ENCODE measurements at regions not wholly inside any gene's neighbourhood (a gene's known extent, or its start where the extent isn't known, plus 50 kb on each side); places are given as distances from the start of the nearest gene placed in this dataset.

- H3K27ac ChIP-seq (ENCODE audit: control insufficient read depth, insufficient read depth) = no peak overlapping the region
- no peaks in the 10 kb centered on the region for H3K9me3 ChIP-seq (replicated peaks; ENCODE audit: control insufficient read depth, insufficient read depth, low read length)
- no peaks in the 10 kb centered on the region for H3K36me3 ChIP-seq (ENCODE audit: control insufficient read depth in 2 of 2, insufficient read depth in 2 of 2, low read length in 1 of 2)
- H3K4me2 ChIP-seq (ENCODE audit: control insufficient read depth, insufficient read depth) = no peak overlapping the region
- ChIA-PET CTCF (no interaction called here), POLR2A (no interaction called here), RAD21 (ENCODE audit: unreplicated experiment) (no interaction called here), SMC1A (ENCODE audit: uncharacterized antibody, unreplicated experiment) (no interaction called here)
- BruUV-seq (replicated peaks) = no TSS peak
- H4K20me1 ChIP-seq (ENCODE audit: control insufficient read depth, insufficient read depth) = no peaks in the 10 kb centered on the region
- intact Hi-C loops (cut with micrococcal nuclease; ENCODE audit: unreplicated experiment) (no loop called here), in situ Hi-C loops (cut with MboI) (no loop called here)
- H3K4me1 ChIP-seq (ENCODE audit: control insufficient read depth, insufficient read depth, low read length) = no peaks in the 10 kb centered on the region
- DNase-seq (ENCODE audit: low read depth, low spot score) (no peak), FAIRE-seq (no peak), ATAC-seq (no peak)
- 20% methylated on average over 5 of the region's 5 CpGs for WGBS (ENCODE audit: insufficient coverage, insufficient replicate concordance, low lambda C conversion rate, missing lambda C conversion rate)
- H2AFZ ChIP-seq (ENCODE audit: control insufficient read depth, low read depth, low read length) = no peak overlapping the region
- no peaks in the 10 kb centered on the region for H3K79me2 ChIP-seq (ENCODE audit: control insufficient read depth, insufficient read depth, low read length)
- H3K9ac ChIP-seq (ENCODE audit: control insufficient read depth, insufficient read depth, low read length) = no peak overlapping the region
- no peaks in the 10 kb centered on the region for H3K27me3 ChIP-seq (replicated peaks in 1 of 2; ENCODE audit: control insufficient read depth in 2 of 2, insufficient read depth in 2 of 2, low read length in 1 of 2)
- no peak overlapping the region for H3K4me3 ChIP-seq
- TF ChIP-seq KDM1A (IDR thresholded peaks at IDR 0.05; ENCODE audit: borderline replicate concordance) = no peak
- no peak for TF ChIP-seq TARDBP (IDR thresholded peaks at IDR 0.05; ENCODE audit: borderline replicate concordance)
- no peak for TF ChIP-seq BHLHE40 (IDR thresholded peaks at IDR 0.05; ENCODE audit: borderline replicate concordance in 1 of 2, low read depth in 2 of 2, low read length in 1 of 2)
- TF ChIP-seq, protein P1, sequence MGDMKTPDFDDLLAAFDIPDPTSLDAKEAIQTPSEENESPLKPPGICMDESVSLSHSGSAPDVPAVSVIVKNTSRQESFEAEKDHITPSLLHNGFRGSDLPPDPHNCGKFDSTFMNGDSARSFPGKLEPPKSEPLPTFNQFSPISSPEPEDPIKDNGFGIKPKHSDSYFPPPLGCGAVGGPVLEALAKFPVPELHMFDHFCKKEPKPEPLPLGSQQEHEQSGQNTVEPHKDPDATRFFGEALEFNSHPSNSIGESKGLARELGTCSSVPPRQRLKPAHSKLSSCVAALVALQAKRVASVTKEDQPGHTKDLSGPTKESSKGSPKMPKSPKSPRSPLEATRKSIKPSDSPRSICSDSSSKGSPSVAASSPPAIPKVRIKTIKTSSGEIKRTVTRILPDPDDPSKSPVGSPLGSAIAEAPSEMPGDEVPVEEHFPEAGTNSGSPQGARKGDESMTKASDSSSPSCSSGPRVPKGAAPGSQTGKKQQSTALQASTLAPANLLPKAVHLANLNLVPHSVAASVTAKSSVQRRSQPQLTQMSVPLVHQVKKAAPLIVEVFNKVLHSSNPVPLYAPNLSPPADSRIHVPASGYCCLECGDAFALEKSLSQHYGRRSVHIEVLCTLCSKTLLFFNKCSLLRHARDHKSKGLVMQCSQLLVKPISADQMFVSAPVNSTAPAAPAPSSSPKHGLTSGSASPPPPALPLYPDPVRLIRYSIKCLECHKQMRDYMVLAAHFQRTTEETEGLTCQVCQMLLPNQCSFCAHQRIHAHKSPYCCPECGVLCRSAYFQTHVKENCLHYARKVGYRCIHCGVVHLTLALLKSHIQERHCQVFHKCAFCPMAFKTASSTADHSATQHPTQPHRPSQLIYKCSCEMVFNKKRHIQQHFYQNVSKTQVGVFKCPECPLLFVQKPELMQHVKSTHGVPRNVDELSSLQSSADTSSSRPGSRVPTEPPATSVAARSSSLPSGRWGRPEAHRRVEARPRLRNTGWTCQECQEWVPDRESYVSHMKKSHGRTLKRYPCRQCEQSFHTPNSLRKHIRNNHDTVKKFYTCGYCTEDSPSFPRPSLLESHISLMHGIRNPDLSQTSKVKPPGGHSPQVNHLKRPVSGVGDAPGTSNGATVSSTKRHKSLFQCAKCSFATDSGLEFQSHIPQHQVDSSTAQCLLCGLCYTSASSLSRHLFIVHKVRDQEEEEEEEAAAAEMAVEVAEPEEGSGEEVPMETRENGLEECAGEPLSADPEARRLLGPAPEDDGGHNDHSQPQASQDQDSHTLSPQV (IDR thresholded peaks at IDR 0.05) = no peak
- TF ChIP-seq CREM (IDR thresholded peaks at IDR 0.05; ENCODE audit: low read depth) = no peak
- TF ChIP-seq IRF4 (IDR thresholded peaks at IDR 0.05; ENCODE audit: low read depth, low read length) = no peak
- no peak for TF ChIP-seq ESRRA (IDR thresholded peaks at IDR 0.05; ENCODE audit: low read length)
- no peak for TF ChIP-seq ZBTB11 (CRISPR knock-in tag; IDR thresholded peaks at IDR 0.05)
- no peak for TF ChIP-seq SMC3 (IDR thresholded peaks at IDR 0.05; ENCODE audit: borderline replicate concordance, low read length)
- no peak for TF ChIP-seq NR2C2 (IDR thresholded peaks at IDR 0.05; ENCODE audit: borderline replicate concordance, control insufficient read depth, insufficient read length, low read depth)
- TF ChIP-seq ZNF384 (IDR thresholded peaks at IDR 0.05; ENCODE audit: borderline replicate concordance, low read depth, low read length) = no peak
- no peak for TF ChIP-seq MTA2 (IDR thresholded peaks at IDR 0.05; ENCODE audit: low read depth)
- no peak for TF ChIP-seq CUX1 (IDR thresholded peaks at IDR 0.05; ENCODE audit: insufficient replicate concordance, low read depth, low read length)
Observed at GRCh38 chr2:5064687-5065086, 627.5 kb upstream of the SOX11 start.

All from GM12878 (cell line).